ENCODE measurements at regions not wholly inside any gene's neighbourhood (a gene's known extent, or its start where the extent isn't known, plus 50 kb on each side); places are given as distances from the start of the nearest gene placed in this dataset.

- TF ChIP-seq KLF5 (IDR thresholded peaks at IDR 0.05; ENCODE audit: partially characterized antibody) (no peak), ZSCAN29 (IDR thresholded peaks at IDR 0.05) (no peak), ETV6 (conservative IDR thresholded peaks at IDR 0.05 in 1 of 2, IDR thresholded peaks at IDR 0.05 in 1 of 2; ENCODE audit: borderline replicate concordance in 1 of 2, low read depth in 1 of 2) (no peak), E2F8 (IDR thresholded peaks at IDR 0.05; ENCODE audit: low read depth, partially characterized antibody) (no peak), NR2F1 (conservative IDR thresholded peaks at IDR 0.05) (no peak), IRF5 (IDR thresholded peaks at IDR 0.05; ENCODE audit: borderline replicate concordance) (no peak)
Measured at GRCh38 chr9:28363151-28363562, 789.9 kb upstream of the C9orf72 start (continued).

GRCh38 chr9:28365020-28365640 lies 791.8 kb upstream of the C9orf72 start:
- Histone ChIP-seq H3K36me3 (ENCODE audit: control insufficient read depth in 2 of 2, insufficient read depth in 2 of 2, low read length in 1 of 2) (no peaks in the 10 kb centered on the region), H4K20me1 (ENCODE audit: control insufficient read depth, insufficient read depth) (no peaks in the 10 kb centered on the region), H3K27me3 (replicated peaks in 1 of 2; ENCODE audit: control insufficient read depth in 2 of 2, insufficient read depth in 2 of 2, low read length in 1 of 2) (no peaks in the 10 kb centered on the region), H3K4me1 (ENCODE audit: control insufficient read depth, insufficient read depth, low read length) (no peaks in the 10 kb centered on the region), H3K4me2 (ENCODE audit: control insufficient read depth, insufficient read depth) (no peak overlapping the region), H3K9ac (ENCODE audit: control insufficient read depth, insufficient read depth, low read length) (no peak overlapping the region), H3K4me3 (no peak overlapping the region), H2AFZ (ENCODE audit: control insufficient read depth, low read depth, low read length) (no peak overlapping the region), H3K27ac (ENCODE audit: control insufficient read depth, insufficient read depth) (no peak overlapping the region), H3K9me3 (replicated peaks; ENCODE audit: control insufficient read depth, insufficient read depth, low read length) (no peaks in the 10 kb centered on the region), H3K79me2 (ENCODE audit: control insufficient read depth, insufficient read depth, low read length) (no peaks in the 10 kb centered on the region)
- in situ Hi-C loops (cut with MboI) = no loop called here
- BruUV-seq (replicated peaks) = no TSS peak
- SMC1A ChIA-PET (ENCODE audit: uncharacterized antibody, unreplicated experiment) = no interaction called here
- FAIRE-seq = no peak
- RAD21 ChIA-PET (ENCODE audit: unreplicated experiment) = no interaction called here
- POLR2A ChIA-PET = no interaction called here
- no peak for DNase-seq (ENCODE audit: low read depth, low spot score)
- WGBS (ENCODE audit: insufficient coverage, insufficient replicate concordance, low lambda C conversion rate, missing lambda C conversion rate) = 7% methylated on average over 6 of the region's 6 CpGs
- intact Hi-C loops (cut with micrococcal nuclease; ENCODE audit: unreplicated experiment) = no loop called here
- no peak for ATAC-seq
- CTCF ChIA-PET = interaction anchor here (0.7 kb wide), 1 partner anchor 638 kb away, joined by 3 read pairs; no protein-coding TSS in a partner anchor
- TF ChIP-seq E2F8 (IDR thresholded peaks at IDR 0.05; ENCODE audit: low read depth, partially characterized antibody) (no peak), RB1 (IDR thresholded peaks at IDR 0.05; ENCODE audit: borderline replicate concordance) (no peak), ZBTB33 (IDR thresholded peaks at IDR 0.05) (no peak), RAD51 (IDR thresholded peaks at IDR 0.05) (no peak), SUZ12 (IDR thresholded peaks at IDR 0.05; ENCODE audit: unreplicated experiment) (no peak), CHD4 (IDR thresholded peaks at IDR 0.05) (no peak), POLR2A (IDR thresholded peaks at IDR 0.05; ENCODE audit: low read depth, low read length) (no peak), MTA2 (IDR thresholded peaks at IDR 0.05; ENCODE audit: low read depth) (no peak), NFYB (IDR thresholded peaks at IDR 0.05; ENCODE audit: insufficient read depth, low read depth, low read length) (no peak)
